Activated naive CD4-positive, alpha-beta T cell treated with anti-CD3 and anti-CD28 coated beads, Interleukin-2, amount 50 U/mL, for 24 hours (primary cell): ENCODE measurements at regions not wholly inside any gene's neighbourhood (a gene's known extent, or its start where the extent isn't known, plus 50 kb on each side); places are given as distances from the start of the nearest gene placed in this dataset.
"Not testable (repeated sequence)": the region's sequence is repeated elsewhere in the genome, so short reads cannot be mapped to it uniquely, and the experiment has no call there.

Experiments used
- H3K27ac Mint-ChIP-seq: one replicate; pipeline ENCODE4 v1.8.0; 2021; ENCODE audit warnings: mild to moderate bottlenecking, mixed read lengths
- H3K27me3 Mint-ChIP-seq: one replicate; pipeline ENCODE4 v1.8.0; 2021; ENCODE audit warnings: mixed read lengths
- H3K36me3 Mint-ChIP-seq: one replicate; pipeline ENCODE4 v1.8.0; 2021; ENCODE audit warnings: mixed read lengths
- H3K4me1 Mint-ChIP-seq: one replicate; pipeline ENCODE4 v1.8.0; 2021; ENCODE audit warnings: mixed read lengths
- H3K4me3 Mint-ChIP-seq: one replicate; pipeline ENCODE4 v1.8.0; 2021; ENCODE audit warnings: mild to moderate bottlenecking, mixed read lengths
- H3K9me3 Mint-ChIP-seq: one replicate; pipeline ENCODE4 v1.8.0; 2021; ENCODE audit warnings: mixed read lengths

DNA sequence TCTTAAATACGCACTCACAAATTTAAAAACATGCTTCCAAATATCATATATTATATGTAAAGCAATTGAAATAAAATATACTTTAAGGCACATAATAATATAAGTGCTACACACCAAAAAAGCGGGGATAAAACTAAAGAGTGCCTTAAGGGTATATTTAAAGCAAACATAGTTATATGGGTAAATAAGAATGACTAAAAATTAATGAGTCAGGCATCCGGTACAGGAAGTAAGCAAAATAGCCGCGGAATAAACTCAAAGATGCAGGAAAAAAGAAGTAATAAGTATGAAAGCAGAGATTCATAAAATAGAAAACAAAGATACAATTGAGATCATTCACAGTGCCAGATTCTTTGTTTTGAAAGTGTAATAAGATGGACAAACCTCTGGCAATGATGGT lies 503.5 kb upstream of the SOX11 start:
- no peak overlapping the region for H3K27ac Mint-ChIP-seq
- H3K4me1 Mint-ChIP-seq: no peaks in the 10 kb centered on the region
- no peaks in the 10 kb centered on the region for H3K9me3 Mint-ChIP-seq
- H3K36me3 Mint-ChIP-seq: no peaks in the 10 kb centered on the region
- no peak overlapping the region for H3K4me3 Mint-ChIP-seq
- H3K27me3 Mint-ChIP-seq: no peaks in the 10 kb centered on the region

DNA sequence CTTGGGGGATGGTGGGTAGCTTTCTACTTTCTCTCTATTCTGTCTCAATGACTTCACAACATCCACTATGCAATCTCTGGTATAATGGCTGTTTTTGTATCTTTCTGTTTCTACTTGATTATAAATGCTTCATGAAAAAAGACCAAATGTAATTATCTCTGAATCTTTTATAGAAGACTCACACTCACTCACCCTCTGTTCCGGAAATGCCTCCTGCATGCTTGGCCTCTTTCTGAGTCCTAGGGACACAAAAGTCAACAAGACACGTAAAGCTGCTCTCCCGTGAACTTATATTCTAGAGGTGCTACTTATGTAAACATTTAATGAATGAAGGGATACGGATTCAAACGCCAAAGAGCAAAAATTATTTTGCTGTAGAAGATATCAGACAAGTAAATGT lies 502.2 kb upstream of the SOX11 start:
- H3K27ac Mint-ChIP-seq: no peak overlapping the region
- H3K9me3 Mint-ChIP-seq: no peaks in the 10 kb centered on the region
- no peaks in the 10 kb centered on the region for H3K4me1 Mint-ChIP-seq
- no peak overlapping the region for H3K4me3 Mint-ChIP-seq
- no peaks in the 10 kb centered on the region for H3K36me3 Mint-ChIP-seq
- no peaks in the 10 kb centered on the region for H3K27me3 Mint-ChIP-seq

DNA sequence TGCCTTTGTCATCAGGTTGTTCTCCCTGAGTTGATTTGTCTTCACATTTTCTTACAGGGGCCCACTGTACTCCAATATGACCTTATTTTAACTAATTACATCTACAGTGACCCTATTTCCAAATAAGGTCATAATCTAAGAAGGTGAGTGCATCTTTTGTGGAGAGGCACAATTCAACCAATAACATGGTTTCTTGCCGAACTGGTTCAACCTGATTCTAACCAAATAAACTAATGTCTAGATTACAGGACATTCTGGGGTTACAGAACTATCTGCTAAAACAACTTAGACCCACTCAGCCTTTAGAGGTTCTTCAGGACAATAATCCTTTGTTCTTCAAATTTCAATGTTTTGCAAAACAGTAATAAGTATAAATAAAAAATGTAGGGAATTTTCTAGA lies 496.5 kb upstream of the SOX11 start:
- no peaks in the 10 kb centered on the region for H3K4me1 Mint-ChIP-seq
- no peaks in the 10 kb centered on the region for H3K27me3 Mint-ChIP-seq
- H3K4me3 Mint-ChIP-seq: no peak overlapping the region
- H3K9me3 Mint-ChIP-seq: no peaks in the 10 kb centered on the region
- H3K27ac Mint-ChIP-seq: no peak overlapping the region
- no peaks in the 10 kb centered on the region for H3K36me3 Mint-ChIP-seq

DNA sequence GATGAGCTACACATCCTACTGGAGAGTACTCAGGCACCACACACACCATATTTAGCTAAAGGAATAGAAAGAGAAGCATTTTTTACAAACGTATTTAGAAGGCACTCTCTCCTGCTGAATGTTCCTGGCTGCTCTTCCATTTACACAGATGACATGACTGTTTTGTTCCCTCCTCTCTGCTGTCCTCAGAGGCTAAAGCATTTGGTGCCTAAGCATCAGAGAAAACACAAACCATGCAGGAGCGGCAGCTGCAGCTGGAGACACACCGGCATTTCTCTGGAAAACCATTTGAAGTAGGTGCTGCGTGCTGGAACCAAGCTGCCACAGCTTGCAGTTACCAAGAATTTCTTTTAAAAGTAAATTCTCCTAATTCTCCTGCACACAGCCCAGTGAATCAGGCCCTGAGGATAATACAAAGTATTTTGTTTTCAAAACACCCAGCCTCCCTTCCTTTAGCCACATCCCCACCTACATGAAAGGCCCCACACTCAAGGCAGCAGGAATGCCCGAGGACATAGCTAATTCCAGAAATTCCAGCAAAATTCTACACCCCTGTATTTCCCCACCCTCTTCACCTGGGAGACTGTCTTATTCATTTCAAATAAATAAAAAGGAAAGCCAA lies 488.9 kb upstream of the SOX11 start:
- Mint-ChIP-seq H3K9me3 (peaks cover 8% of the 10 kb centered on the region), H3K4me1 (no peaks in the 10 kb centered on the region), H3K27ac (no peak overlapping the region), H3K4me3 (no peak overlapping the region), H3K27me3 (no peaks in the 10 kb centered on the region), H3K36me3 (no peaks in the 10 kb centered on the region)

DNA sequence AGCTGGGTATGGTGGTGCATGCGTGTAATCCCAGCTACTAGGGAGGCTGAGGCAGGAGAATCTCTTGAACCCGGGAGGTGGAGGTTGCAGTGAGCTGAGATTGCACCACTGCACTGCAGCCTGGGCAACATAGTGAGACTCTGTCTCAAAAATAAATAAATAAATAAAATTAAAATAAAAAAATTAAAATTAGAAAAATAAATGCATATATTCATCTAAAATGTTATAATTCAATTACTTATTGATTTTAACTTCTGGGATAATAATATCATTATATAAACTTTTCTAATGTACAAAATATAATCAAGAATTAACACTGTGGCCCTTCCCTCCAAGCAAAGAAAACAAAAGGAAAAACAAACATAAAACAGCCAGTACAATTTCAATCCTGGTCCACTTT lies 485.4 kb upstream of the SOX11 start:
- H3K27ac Mint-ChIP-seq, H3K36me3 Mint-ChIP-seq, H3K4me1 Mint-ChIP-seq, H3K4me3 Mint-ChIP-seq, H3K27me3 Mint-ChIP-seq: not testable (repeated sequence)
- peaks cover 13% of the 10 kb centered on the region for H3K9me3 Mint-ChIP-seq

DNA sequence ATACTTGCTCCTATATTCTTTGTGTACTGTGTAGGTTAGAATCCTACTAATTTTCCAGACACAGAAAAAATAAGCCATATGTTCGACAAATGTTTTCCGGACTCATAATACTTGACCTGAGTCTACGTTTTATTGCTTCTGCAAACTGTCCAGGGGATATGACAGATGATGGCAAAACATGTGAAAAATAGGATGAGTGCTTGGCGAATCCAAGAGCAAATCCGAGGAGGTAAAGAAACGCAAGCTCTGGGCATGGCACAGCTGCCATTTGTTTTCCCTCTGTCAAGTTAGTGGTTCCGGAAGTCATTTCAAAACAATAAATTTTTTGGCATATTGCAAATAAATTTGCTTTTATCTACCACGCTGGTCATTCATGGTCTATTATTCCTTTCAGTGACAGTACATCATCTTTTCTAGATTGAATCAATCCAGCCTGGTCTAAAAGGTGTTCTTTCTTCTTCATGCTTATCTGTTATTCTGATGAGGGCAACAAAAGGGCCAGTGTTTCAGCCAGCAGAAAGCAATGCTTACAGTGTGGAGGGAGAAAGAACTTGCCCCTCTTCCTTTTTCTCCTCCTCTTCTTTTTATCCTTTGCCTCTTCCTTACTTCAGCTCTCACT lies 476.1 kb upstream of the SOX11 start:
- peaks cover 7% of the 10 kb centered on the region for H3K9me3 Mint-ChIP-seq
- no peak overlapping the region for H3K4me3 Mint-ChIP-seq
- no peaks in the 10 kb centered on the region for H3K4me1 Mint-ChIP-seq
- no peak overlapping the region for H3K27ac Mint-ChIP-seq
- H3K36me3 Mint-ChIP-seq: no peaks in the 10 kb centered on the region
- H3K27me3 Mint-ChIP-seq: no peaks in the 10 kb centered on the region

DNA sequence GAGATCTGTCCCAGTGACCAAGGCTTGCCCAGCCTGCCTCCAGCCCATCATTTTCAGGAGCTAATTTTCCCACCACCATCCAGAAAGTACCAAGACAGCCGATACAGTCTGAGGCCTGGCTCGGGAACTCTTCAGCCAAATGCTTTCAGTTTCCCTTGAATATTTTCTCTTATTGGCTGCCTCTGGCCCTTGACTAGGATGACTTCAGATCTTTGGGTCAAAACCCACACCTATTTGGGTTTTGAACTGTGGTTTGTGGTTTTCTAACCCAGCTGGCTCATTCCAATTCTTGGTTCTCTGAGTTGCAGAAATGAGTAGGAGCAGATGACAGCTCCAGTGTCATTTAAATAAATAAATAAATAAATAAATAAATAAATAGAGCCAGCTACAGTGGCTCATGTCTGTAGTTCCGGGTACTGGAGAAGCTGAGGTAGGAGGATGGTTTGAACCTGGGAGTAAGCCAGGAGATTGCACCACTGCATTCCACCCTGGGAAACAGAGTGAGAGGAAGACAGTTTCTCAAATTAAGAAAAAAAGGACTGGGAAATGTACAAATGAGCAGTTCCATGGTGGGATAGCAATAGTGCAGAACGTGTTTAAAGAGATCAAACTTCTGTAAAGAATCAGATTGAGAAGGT lies 465.0 kb upstream of the SOX11 start:
- Mint-ChIP-seq H3K27ac (no peak overlapping the region), H3K27me3 (no peaks in the 10 kb centered on the region), H3K4me3 (no peak overlapping the region), H3K36me3 (no peaks in the 10 kb centered on the region), H3K4me1 (no peaks in the 10 kb centered on the region), H3K9me3 (no peaks in the 10 kb centered on the region)

DNA sequence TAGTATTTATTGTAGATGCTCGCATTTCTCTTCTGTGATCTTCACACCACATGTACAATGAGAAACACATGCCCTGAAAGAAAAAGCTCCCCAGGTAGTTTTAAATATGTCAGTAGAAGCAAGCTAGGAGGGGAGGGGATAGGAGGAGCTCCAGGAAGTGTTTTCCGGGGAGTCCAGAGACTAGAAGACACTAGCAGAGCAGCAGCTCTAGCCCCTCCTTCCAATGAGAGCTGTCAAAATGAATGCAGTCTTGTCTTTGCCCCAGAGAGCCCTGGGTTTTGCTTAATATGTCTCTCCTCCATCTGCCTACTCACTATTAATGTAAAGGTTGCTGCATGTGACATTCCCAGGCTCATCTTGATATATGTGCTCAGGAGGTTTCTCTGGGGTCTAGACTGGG lies 462.6 kb upstream of the SOX11 start:
- no peaks in the 10 kb centered on the region for H3K4me1 Mint-ChIP-seq
- H3K4me3 Mint-ChIP-seq: no peak overlapping the region
- H3K27me3 Mint-ChIP-seq: no peaks in the 10 kb centered on the region
- no peaks in the 10 kb centered on the region for H3K36me3 Mint-ChIP-seq
- no peak overlapping the region for H3K27ac Mint-ChIP-seq
- H3K9me3 Mint-ChIP-seq: no peaks in the 10 kb centered on the region

DNA sequence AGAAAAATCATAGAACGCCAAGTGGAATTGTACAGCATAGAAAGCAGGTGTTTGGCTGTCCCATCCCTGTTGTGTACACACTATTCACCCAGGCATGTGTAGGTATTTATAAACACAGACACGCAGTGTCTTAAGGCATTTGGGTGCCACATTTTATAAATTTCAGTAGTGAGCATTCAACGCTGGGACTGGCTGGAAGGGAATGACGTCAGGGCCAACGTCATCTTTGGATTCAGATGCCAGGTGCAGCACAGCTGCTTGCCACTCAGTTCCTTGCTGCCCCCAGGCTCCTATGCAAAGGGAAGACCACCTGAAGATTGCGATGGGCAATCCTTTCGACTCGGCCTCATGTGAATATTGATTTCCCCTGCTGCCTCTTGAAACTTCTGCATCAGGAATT lies 461.7 kb upstream of the SOX11 start:
- Mint-ChIP-seq H3K4me1 (no peaks in the 10 kb centered on the region), H3K27ac (no peak overlapping the region), H3K9me3 (no peaks in the 10 kb centered on the region), H3K36me3 (no peaks in the 10 kb centered on the region), H3K4me3 (no peak overlapping the region), H3K27me3 (no peaks in the 10 kb centered on the region)

DNA sequence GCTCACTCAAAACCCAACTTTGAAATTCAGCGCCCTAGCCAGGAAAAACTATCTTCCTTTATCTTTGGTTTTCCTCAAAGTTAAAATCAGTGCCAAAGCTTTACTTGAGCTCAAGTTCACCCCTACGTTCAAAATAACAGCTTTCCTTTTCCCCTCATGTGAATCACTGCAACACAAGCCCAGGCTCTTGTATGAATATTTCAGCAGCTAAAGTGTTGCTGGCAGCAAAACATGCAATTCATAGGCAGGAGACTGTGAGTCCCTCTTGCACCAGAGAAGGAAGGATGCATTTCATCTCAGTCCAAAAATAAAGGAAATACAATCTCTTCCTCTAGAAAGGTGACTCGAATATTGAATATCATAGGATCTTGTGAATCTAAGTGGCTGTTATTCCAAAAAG lies 461.3 kb upstream of the SOX11 start:
- Mint-ChIP-seq H3K27ac (no peak overlapping the region), H3K4me3 (no peak overlapping the region), H3K4me1 (no peaks in the 10 kb centered on the region), H3K27me3 (no peaks in the 10 kb centered on the region), H3K36me3 (no peaks in the 10 kb centered on the region), H3K9me3 (no peaks in the 10 kb centered on the region)

DNA sequence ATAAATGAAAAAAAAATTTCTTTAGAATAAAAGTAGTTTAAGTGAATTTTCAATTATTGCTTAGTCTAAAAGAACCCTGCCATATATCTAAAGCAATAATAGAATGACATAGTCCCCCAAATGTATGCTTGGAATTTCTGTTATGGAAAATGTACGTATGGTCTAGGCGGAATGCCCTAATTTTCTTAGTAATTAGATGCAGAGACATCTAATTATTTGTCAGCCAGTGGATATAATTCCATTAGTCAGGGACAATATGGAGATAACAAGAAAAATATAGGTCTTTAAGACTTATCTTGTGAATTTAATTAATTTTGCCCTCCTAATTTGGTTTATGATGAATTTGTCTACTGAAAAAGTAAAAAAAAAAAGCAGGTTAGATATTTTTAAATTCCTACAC lies 460.9 kb upstream of the SOX11 start:
- no peaks in the 10 kb centered on the region for H3K9me3 Mint-ChIP-seq
- no peak overlapping the region for H3K27ac Mint-ChIP-seq
- H3K36me3 Mint-ChIP-seq: no peaks in the 10 kb centered on the region
- no peaks in the 10 kb centered on the region for H3K27me3 Mint-ChIP-seq
- H3K4me3 Mint-ChIP-seq: no peak overlapping the region
- H3K4me1 Mint-ChIP-seq: no peaks in the 10 kb centered on the region

DNA sequence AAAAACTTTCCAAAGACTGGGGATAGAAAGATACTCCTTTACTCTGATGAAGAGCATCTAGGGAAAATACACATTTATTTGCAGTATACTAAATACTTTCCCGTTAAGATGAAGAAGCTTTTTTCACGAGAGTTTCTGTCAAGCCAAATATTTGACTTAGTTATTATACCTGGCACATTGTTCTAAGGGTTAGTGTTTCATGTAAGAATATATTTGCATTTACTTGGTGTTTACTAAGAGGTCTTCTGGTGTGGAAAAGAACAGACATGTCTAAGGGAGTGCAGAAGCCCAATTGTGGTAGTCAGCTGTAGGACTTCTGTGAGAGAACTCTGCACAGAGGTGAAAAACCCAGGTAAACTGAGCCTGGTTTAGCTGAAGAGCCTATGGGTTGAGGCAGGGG lies 457.6 kb upstream of the SOX11 start:
- H3K4me3 Mint-ChIP-seq: no peak overlapping the region
- H3K27me3 Mint-ChIP-seq: no peaks in the 10 kb centered on the region
- H3K4me1 Mint-ChIP-seq: no peaks in the 10 kb centered on the region
- no peaks in the 10 kb centered on the region for H3K9me3 Mint-ChIP-seq
- H3K27ac Mint-ChIP-seq: no peak overlapping the region
- H3K36me3 Mint-ChIP-seq: no peaks in the 10 kb centered on the region

DNA sequence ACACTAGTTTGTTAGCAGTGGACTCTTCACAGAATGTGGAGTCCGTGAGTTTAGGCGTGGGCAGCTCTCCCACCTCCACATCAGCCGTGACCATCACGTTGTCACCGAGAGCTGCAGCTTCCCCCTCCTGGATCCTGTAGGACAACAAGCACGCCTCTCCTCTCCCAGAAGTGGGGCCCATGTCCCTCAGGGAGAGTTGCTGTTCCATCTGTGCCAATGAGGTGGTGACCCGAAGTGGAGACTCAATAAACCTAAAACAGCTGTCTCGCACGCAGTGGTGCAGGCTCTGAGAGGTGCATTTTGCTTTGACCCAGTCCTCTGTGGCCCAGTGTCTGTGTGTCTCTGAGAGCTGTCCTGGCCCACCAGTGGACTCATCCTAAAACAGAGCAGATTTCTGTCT lies 456.5 kb upstream of the SOX11 start:
- Mint-ChIP-seq H3K9me3 (no peaks in the 10 kb centered on the region), H3K36me3 (no peaks in the 10 kb centered on the region), H3K4me3 (no peak overlapping the region), H3K27ac (no peak overlapping the region), H3K4me1 (no peaks in the 10 kb centered on the region), H3K27me3 (no peaks in the 10 kb centered on the region)

DNA sequence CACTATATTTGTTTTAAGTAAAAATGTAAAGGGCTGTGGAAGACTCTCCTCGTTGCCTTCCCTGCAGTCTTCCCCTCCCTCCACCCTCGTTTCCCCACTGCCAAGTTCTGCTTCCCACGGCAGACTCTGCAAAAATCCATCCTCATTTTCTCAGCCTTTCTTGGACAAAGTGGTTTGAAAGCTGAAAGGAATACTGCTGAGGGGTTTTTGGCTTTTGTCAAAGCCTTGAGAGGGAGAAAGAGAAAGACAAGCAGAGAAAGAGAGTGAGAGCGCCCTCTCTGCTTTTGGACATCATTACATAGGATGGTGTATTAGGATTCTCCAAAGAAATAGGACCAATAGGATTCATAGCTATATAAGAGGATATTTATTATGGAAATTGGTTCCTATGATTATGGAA lies 455.9 kb upstream of the SOX11 start:
- H3K4me1 Mint-ChIP-seq: no peaks in the 10 kb centered on the region
- H3K36me3 Mint-ChIP-seq: no peaks in the 10 kb centered on the region
- no peaks in the 10 kb centered on the region for H3K9me3 Mint-ChIP-seq
- no peak overlapping the region for H3K4me3 Mint-ChIP-seq
- no peak overlapping the region for H3K27ac Mint-ChIP-seq
- H3K27me3 Mint-ChIP-seq: no peaks in the 10 kb centered on the region

DNA sequence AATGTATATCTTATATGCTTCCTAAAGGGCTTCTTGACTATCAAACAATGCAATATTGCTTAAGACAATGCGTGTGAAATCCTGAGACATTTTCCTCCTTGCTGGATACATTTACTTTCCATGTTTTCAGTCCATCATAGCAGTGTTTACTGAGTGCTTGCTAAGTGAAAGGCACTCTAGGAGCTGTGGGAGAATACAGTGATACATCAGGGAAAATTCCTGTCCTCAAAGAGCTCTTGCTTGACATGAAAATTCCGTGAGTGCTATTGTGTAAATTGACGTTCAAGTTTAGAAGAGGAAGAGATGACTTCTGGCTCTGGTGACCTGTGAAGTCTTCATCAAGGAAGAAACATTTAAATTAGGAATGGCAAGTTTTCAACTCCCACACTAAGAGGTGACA lies 449.4 kb upstream of the SOX11 start:
- no peak overlapping the region for H3K4me3 Mint-ChIP-seq

DNA sequence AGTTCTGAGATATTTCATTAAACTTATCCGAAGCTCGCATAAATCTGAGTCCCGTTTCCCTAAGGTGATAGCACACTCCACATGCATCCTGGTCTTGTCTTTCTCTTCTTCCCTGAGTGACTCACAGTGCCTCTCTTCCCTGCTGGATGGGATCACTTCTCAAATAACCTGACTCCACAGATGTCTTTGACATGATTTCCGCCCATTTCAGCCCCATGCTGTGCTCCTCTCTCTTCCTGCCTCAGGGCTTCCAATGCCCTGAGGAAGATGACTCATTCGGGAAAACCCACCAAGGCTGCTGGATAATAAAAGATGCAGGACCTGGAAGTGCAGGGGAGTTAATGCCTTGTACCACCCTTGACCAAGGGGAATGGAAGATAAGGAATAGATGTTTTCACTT lies 441.7 kb upstream of the SOX11 start:
- Mint-ChIP-seq H3K4me3 (no peak overlapping the region), H3K4me1 (no peaks in the 10 kb centered on the region), H3K9me3 (peaks cover 22% of the 10 kb centered on the region), H3K27me3 (no peaks in the 10 kb centered on the region), H3K36me3 (no peaks in the 10 kb centered on the region), H3K27ac (no peak overlapping the region)

More for the DNA sequence above, 449.4 kb upstream of the SOX11 start:
- H3K36me3 Mint-ChIP-seq: no peaks in the 10 kb centered on the region
- no peaks in the 10 kb centered on the region for H3K27me3 Mint-ChIP-seq
- no peak overlapping the region for H3K27ac Mint-ChIP-seq
- H3K9me3 Mint-ChIP-seq: no peaks in the 10 kb centered on the region
- no peaks in the 10 kb centered on the region for H3K4me1 Mint-ChIP-seq

DNA sequence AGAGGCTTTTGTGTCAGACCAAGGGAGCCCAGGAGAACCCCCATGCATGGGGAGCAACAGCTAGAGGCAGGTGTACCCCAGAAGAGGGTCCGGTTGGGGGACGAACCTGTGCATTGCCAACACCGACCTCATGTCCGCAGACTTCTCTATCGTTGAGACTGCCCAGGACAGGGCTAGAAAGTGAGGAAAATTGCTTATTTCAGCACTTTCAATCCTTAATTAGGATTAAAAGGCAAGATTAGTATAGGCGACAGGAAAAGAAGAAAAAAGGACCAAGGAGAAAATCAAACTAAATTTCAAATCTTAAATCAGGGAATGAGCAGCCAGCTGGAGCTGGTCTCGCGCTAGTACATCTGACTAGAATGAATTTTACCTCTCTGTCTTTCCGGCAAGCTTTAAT lies 438.9 kb upstream of the SOX11 start:
- H3K27me3 Mint-ChIP-seq: no peaks in the 10 kb centered on the region
- no peaks in the 10 kb centered on the region for H3K4me1 Mint-ChIP-seq
- H3K9me3 Mint-ChIP-seq: peaks cover 22% of the 10 kb centered on the region
- H3K4me3 Mint-ChIP-seq: no peak overlapping the region
- H3K27ac Mint-ChIP-seq: no peak overlapping the region
- no peaks in the 10 kb centered on the region for H3K36me3 Mint-ChIP-seq
